ENCODE measurements at regions not wholly inside any gene's neighbourhood (a gene's known extent, or its start where the extent isn't known, plus 50 kb on each side); places are given as distances from the start of the nearest gene placed in this dataset.

DNA sequence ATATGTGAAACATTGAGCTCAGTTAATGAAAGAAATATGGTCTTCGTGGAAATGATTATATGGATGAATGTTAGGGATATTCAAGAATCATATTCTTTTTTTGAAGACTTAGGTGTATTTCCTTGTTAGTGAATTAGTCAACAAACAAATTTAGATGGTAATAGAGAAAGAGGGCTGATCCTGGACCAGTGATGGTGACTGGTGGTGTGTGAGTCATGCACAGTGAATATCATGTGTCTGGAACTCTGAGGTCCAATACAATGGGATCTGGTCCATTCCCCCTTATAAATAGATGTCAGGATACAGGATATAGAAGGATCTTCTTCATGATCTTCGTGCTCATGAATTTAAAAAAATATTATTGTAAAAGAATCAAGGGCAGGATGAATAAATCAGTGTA lies 64.4 kb upstream of the RTL1 start:
- TF ChIP-seq POLR2AphosphoS5 (IDR thresholded peaks at IDR 0.05; ENCODE audit: borderline replicate concordance, low read depth, low read length) (no peak), EZH2 (IDR thresholded peaks at IDR 0.05) (no peak), FOXP2 (optimal IDR thresholded peaks at IDR 0.05; ENCODE audit: control extremely low read depth, extremely low read length, insufficient read depth) (no peak)

Data from SK-N-MC (cell line).